ENCODE measurements at regions not wholly inside any gene's neighbourhood (a gene's known extent, or its start where the extent isn't known, plus 50 kb on each side); places are given as distances from the start of the nearest gene placed in this dataset.

DNA sequence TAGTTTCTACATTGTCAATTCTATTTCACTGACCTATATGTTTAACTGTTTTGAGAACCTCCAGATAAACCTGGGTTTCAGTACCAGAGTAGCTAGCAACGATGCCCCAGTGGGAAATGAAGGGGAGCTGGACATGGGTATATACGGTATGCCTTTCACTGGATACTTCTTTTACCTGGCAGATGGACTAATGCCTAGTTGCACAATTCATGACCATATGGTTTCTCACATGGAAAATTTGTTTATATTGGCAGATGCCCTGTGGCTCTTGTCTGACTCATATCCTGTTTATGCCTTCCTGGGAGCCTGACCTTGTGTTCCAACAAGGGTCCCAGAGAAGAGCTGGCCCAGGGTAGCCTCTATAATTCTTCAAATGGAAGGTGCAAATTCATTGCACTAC, 144.1 kb downstream of the MAT2B start:
- no peak overlapping the region for H3K27ac Mint-ChIP-seq

DNA sequence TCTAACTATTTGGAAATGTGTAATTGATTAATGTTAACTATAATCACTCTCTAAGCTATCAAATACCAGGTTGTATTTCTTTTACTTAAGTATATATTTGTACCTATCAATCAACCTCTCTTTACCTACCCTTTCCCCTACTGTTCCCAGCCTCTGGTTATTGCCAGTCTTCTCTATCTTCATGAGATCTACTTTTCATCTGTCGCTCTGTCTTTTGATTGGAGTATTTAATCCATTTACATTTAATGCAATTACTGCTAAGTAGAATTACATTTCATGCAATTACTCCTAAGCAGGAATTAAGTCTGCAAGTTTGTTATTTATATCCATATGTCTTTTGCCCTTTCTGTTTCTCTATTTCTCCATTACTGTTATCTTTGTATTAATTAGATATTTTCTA, 148.1 kb downstream of the MAT2B start:
- no peak overlapping the region for H3K4me3 ChIP-seq (ENCODE audit: low read length)
- Mint-ChIP-seq H3K4me3 (no peak overlapping the region), H3K36me3 (ENCODE audit: low read depth) (no peaks in the 10 kb centered on the region), H3K27me3 (ENCODE audit: insufficient read depth) (no peaks in the 10 kb centered on the region), H3K27ac (no peak overlapping the region), H3K9me3 (no peaks in the 10 kb centered on the region), H3K4me1 (no peaks in the 10 kb centered on the region)
- peaks cover 4% of the 10 kb centered on the region for H3K9me3 ChIP-seq (ENCODE audit: control insufficient read depth, low read length)
- no peaks in the 10 kb centered on the region for H3K27me3 ChIP-seq (ENCODE audit: control insufficient read depth, insufficient read depth, low read length, poor library complexity, severe bottlenecking)
- H3K9ac ChIP-seq (ENCODE audit: extremely low read depth, low read length, poor library complexity, severe bottlenecking), result no peak overlapping the region
- DNase-seq, result no peak
- WGBS, 2 experiments (ENCODE audit: insufficient coverage in 1 of 2, insufficient read length in 1 of 2), result 100% methylated on average over 1 of the region's 1 CpG; no CpG with 5 or more reads in 1 of the 2 experiments
- TF ChIP-seq, protein P1, sequence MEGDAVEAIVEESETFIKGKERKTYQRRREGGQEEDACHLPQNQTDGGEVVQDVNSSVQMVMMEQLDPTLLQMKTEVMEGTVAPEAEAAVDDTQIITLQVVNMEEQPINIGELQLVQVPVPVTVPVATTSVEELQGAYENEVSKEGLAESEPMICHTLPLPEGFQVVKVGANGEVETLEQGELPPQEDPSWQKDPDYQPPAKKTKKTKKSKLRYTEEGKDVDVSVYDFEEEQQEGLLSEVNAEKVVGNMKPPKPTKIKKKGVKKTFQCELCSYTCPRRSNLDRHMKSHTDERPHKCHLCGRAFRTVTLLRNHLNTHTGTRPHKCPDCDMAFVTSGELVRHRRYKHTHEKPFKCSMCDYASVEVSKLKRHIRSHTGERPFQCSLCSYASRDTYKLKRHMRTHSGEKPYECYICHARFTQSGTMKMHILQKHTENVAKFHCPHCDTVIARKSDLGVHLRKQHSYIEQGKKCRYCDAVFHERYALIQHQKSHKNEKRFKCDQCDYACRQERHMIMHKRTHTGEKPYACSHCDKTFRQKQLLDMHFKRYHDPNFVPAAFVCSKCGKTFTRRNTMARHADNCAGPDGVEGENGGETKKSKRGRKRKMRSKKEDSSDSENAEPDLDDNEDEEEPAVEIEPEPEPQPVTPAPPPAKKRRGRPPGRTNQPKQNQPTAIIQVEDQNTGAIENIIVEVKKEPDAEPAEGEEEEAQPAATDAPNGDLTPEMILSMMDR (conservative IDR thresholded peaks at IDR 0.05), result no peak
- no peak overlapping the region for H3K27ac ChIP-seq (ENCODE audit: low read depth, low read length)
- H3K36me3 ChIP-seq (ENCODE audit: control insufficient read depth, insufficient read depth, low read length), result no peaks in the 10 kb centered on the region
- no peaks in the 10 kb centered on the region for H3K4me1 ChIP-seq (ENCODE audit: control insufficient read depth, insufficient read depth, low read length)

More for the DNA sequence above, 144.1 kb downstream of the MAT2B start:
- H3K9me3 ChIP-seq (ENCODE audit: control insufficient read depth, low read length), result peaks cover 4% of the 10 kb centered on the region
- Mint-ChIP-seq H3K27me3 (ENCODE audit: insufficient read depth) (no peaks in the 10 kb centered on the region), H3K36me3 (ENCODE audit: low read depth) (no peaks in the 10 kb centered on the region), H3K4me1 (no peaks in the 10 kb centered on the region), H3K9me3 (no peaks in the 10 kb centered on the region), H3K4me3 (no peak overlapping the region)
- no peak for DNase-seq
- H3K4me1 ChIP-seq (ENCODE audit: control insufficient read depth, insufficient read depth, low read length), result no peaks in the 10 kb centered on the region
- TF ChIP-seq, protein P1 (conservative IDR thresholded peaks at IDR 0.05), result no peak
- no peak overlapping the region for H3K9ac ChIP-seq (ENCODE audit: extremely low read depth, low read length, poor library complexity, severe bottlenecking)
- no peaks in the 10 kb centered on the region for H3K27me3 ChIP-seq (ENCODE audit: control insufficient read depth, insufficient read depth, low read length, poor library complexity, severe bottlenecking)
- 91 to 100% methylated on average over 1 to 2 of the region's 2 CpGs for WGBS, 2 experiments (ENCODE audit: insufficient coverage in 1 of 2, insufficient read length in 1 of 2)
- no peak overlapping the region for H3K27ac ChIP-seq (ENCODE audit: low read depth, low read length)
- no peaks in the 10 kb centered on the region for H3K36me3 ChIP-seq (ENCODE audit: control insufficient read depth, insufficient read depth, low read length)
- H3K4me3 ChIP-seq (ENCODE audit: low read length), result no peak overlapping the region

DNA sequence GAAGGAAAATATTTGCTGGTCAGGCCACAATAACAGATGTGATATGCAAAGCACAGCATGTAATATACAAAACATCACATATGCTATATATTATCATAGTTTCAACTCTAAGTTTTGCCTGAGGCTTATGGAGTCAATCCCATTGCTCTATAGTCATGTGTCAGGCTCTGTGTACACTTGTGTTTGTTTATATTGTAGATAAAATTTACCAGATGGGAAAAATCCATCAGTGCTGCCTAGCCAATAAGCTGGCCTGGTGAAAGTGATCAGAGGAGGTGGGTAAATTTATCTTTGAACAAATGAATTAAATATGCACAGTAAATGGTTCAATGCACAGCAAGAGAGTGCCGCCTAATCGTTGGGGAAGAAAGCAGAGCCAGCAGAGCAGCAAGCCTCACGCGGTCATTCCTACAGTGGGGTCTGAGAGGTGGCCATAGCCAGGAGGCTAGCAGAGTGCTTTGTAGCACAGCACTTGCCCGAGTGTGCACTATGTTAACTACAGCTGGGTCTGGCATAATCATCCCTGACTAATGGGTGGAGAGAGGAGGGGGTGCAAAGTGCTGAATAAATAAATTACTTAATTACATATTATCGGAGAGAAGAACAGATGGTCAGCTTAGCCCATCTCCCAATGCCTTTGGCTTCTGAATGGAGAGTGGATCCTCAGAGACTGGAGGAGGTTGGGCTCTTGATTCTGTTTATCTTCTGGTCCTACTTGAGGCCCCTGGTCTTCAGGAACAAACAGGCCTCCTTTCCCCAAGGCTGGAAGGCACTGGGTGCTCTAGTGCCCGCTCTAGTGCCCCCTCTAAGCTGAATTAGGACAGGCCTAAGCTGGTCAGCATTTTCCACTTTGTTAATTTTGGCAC, 153.5 kb downstream of the MAT2B start:
- Mint-ChIP-seq H3K4me3 (no peak overlapping the region), H3K4me1 (no peaks in the 10 kb centered on the region), H3K36me3 (ENCODE audit: low read depth) (no peaks in the 10 kb centered on the region), H3K27ac (no peak overlapping the region), H3K9me3 (no peaks in the 10 kb centered on the region), H3K27me3 (ENCODE audit: insufficient read depth) (no peaks in the 10 kb centered on the region)
- 76 to 81% methylated on average over 5 to 7 of the region's 7 CpGs for WGBS, 2 experiments (ENCODE audit: insufficient coverage in 1 of 2, insufficient read length in 1 of 2)
- Histone ChIP-seq H3K36me3 (ENCODE audit: control insufficient read depth, insufficient read depth, low read length) (no peaks in the 10 kb centered on the region), H3K9me3 (ENCODE audit: control insufficient read depth, low read length) (peaks cover 1% of the 10 kb centered on the region), H3K27me3 (ENCODE audit: control insufficient read depth, insufficient read depth, low read length, poor library complexity, severe bottlenecking) (peaks cover 3% of the 10 kb centered on the region), H3K9ac (ENCODE audit: extremely low read depth, low read length, poor library complexity, severe bottlenecking) (no peak overlapping the region), H3K4me1 (ENCODE audit: control insufficient read depth, insufficient read depth, low read length) (no peaks in the 10 kb centered on the region), H3K27ac (ENCODE audit: low read depth, low read length) (no peak overlapping the region), H3K4me3 (ENCODE audit: low read length) (no peak overlapping the region)
- DNase-seq, result no peak
- TF ChIP-seq, protein P1 (conservative IDR thresholded peaks at IDR 0.05), result no peak

Measured in endodermal cell (in vitro differentiated cells).